AG10803 (cell line): ENCODE measurements at regions not wholly inside any gene's neighbourhood (a gene's known extent, or its start where the extent isn't known, plus 50 kb on each side); places are given as distances from the start of the nearest gene placed in this dataset.

Experiments used
- DNase-seq: peaks from one replicate; pipeline ENCODE4 v3.0.0; 2010; ENCODE audit warnings: low read depth
- H3K4me3 ChIP-seq: 2 replicates; pipeline ENCODE4 v1.5.1; 2011; ENCODE audit warnings: mild to moderate bottlenecking, low read length, control low read depth
- TF ChIP-seq, protein P1 (sequence below): conservative IDR thresholded peaks from 2 replicates; pipeline ENCODE4 v1.5.1; 2011; ENCODE audit warnings: mild to moderate bottlenecking, low read length, control low read depth, inconsistent platforms

DNA sequence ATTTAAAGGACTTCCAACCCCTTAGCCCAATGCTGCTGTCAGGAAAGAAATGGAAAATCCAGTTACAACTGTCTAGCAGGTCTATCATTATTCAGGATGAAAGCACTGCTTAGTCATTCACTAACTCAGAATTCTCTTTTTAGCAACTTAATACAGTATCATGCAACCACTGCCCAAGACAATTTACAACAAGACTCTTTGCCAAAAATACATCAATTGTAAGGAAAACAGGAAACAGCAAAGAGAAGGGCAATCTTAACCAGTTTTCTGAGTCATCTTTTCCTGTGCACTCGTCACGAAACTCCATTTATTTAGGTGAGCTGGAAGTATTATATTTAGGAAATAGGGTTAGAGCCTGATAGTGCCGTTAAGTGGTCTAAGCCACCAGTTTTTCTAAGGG lies 1197.7 kb upstream of the CITED2 start:
- H3K4me3 ChIP-seq: no peak overlapping the region
- TF ChIP-seq, protein P1, sequence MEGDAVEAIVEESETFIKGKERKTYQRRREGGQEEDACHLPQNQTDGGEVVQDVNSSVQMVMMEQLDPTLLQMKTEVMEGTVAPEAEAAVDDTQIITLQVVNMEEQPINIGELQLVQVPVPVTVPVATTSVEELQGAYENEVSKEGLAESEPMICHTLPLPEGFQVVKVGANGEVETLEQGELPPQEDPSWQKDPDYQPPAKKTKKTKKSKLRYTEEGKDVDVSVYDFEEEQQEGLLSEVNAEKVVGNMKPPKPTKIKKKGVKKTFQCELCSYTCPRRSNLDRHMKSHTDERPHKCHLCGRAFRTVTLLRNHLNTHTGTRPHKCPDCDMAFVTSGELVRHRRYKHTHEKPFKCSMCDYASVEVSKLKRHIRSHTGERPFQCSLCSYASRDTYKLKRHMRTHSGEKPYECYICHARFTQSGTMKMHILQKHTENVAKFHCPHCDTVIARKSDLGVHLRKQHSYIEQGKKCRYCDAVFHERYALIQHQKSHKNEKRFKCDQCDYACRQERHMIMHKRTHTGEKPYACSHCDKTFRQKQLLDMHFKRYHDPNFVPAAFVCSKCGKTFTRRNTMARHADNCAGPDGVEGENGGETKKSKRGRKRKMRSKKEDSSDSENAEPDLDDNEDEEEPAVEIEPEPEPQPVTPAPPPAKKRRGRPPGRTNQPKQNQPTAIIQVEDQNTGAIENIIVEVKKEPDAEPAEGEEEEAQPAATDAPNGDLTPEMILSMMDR: no peak
- peak; percentile 96 for DNase-seq

DNA sequence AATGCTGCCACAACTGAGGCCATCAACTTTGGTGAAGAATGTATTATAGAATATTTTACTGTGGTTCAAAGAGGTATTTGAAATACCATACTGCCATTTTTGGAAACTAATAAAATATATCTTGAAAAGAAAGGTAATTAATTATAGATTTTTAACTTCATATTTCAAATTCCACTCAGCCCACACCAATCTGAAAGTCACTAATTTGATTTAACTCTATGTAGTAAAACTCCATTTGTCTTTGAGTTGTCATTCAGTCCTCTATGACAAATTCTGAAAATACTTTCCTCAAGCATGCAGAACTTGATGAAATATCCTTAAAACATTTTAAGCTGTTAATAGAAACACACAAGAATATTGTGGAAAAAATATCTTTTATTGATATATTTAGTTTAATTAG lies 1196.7 kb upstream of the CITED2 start:
- H3K4me3 ChIP-seq: no peak overlapping the region
- DNase-seq: peak; percentile 91
- TF ChIP-seq, protein P1: no peak

DNA sequence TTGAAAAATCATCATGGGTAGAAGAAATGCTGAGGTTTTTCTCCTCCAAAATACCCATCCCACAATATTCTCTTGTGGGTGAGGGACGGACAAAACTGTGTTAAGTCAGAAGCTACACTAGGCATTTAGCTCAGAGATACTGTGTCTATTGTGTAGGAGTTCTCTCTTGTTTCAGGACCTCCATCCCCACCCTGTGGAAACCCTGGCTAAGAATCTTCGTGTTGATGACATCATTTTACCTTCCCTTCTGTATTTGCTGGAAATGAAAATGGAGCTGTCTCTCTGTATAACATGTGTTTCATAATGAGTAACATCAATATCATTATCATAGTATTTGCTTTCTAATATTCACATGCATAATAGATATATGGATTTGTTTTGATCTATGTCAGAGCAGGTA lies 1193.0 kb upstream of the CITED2 start:
- TF ChIP-seq, protein P1: no peak
- no peak overlapping the region for H3K4me3 ChIP-seq

DNA sequence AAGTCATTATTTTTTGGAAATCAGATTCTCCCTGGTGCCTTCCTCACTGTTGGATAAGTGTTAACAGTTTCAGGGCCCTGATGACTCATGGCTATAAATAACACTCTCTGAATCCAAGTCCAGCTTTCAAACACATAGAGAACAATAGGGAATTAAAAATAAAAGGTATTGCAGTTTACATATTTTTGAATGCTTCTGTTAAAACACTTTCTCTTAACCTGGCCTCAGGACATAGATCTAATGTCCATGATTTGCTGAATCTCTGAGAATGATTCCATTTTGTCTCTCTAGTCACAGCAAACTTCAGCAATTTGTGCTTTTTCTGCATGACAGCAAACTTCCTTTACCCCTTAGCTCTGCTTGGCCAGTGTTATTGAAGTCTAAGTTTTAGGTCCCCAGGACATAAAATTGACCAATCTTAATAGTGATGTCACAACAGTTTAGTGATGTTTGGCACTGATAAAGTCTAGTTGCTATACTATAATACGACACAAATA lies 1192.4 kb upstream of the CITED2 start:
- TF ChIP-seq, protein P1: no peak
- no peak overlapping the region for H3K4me3 ChIP-seq
- peak; percentile 71 for DNase-seq

More for the DNA sequence above, 1193.0 kb upstream of the CITED2 start:
- DNase-seq: peak; percentile 23

DNA sequence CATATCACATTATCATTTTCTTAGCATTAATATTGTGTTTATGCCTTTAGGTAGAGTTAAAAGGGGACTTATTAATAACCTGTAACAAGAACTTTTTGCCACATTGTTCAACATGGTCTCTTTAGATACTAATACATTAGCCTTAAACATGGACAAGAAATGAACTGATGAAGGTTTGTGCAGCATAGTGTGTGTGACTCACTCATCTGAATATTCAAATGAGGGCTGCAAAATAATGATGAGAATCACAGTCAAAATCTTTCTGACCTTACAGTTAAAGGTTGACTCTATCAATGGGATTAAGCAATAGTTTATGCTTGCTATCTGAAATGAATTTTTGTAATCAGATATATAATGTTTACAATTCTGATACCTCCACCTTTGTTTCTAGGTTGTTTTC lies 1189.3 kb upstream of the CITED2 start:
- DNase-seq: no peak
- H3K4me3 ChIP-seq: no peak overlapping the region
- TF ChIP-seq, protein P1: no peak

DNA sequence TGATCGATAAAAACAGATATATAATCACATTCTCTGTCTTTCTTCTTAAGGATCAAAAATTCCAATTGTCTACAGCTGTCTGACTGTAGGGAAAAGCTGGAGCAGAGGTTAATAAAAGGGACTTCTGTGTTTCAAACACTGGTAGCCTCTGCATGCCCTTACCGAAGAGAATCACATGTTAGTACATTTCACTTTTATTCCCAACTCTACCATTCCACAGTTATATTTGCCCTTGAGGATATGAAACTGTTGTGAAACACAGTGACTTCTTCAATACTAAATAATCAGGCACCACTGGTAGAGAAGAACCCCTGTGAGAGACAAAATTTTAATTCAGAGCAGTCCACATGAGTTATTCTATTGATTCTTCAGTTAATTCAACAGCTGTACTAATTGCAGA lies 1187.3 kb upstream of the CITED2 start:
- TF ChIP-seq, protein P1: no peak
- H3K4me3 ChIP-seq: no peak overlapping the region
- no peak for DNase-seq

DNA sequence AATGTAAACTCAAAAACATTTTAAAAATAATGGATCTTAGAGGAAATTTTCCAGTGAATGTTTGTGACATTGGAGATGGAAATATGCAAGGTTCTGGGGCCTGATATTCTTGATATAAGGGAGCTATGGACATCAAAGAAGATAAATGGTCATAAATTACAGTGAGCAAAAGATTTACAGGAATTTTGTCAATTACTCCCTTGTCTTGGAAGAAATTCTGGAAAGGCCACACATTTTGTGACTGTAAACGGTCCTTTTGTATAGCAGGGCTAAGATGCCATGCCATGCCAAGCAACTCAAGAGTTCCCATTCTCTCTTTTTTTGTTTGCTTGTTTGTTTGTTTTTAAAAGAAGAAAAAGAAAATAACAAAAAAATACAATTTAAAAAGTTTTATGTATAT lies 1186.2 kb upstream of the CITED2 start:
- TF ChIP-seq, protein P1: no peak
- no peak overlapping the region for H3K4me3 ChIP-seq
- no peak for DNase-seq
